NB4 (cell line): ENCODE measurements at regions not wholly inside any gene's neighbourhood (a gene's known extent, or its start where the extent isn't known, plus 50 kb on each side); places are given as distances from the start of the nearest gene placed in this dataset.

Source experiments
- POLR2A ChIP-seq: IDR thresholded peaks from 2 replicates; pipeline ENCODE4 v1.6.1; 2011; ENCODE audit warnings: mild to moderate bottlenecking; ENCODE audit not compliant: insufficient read length; ENCODE audit errors: extremely low read depth
- TF ChIP-seq, protein P1 (sequence below): IDR thresholded peaks from one replicate; pipeline ENCODE4 v1.5.1; 2012; ENCODE audit warnings: low read depth, low read length

DNA sequence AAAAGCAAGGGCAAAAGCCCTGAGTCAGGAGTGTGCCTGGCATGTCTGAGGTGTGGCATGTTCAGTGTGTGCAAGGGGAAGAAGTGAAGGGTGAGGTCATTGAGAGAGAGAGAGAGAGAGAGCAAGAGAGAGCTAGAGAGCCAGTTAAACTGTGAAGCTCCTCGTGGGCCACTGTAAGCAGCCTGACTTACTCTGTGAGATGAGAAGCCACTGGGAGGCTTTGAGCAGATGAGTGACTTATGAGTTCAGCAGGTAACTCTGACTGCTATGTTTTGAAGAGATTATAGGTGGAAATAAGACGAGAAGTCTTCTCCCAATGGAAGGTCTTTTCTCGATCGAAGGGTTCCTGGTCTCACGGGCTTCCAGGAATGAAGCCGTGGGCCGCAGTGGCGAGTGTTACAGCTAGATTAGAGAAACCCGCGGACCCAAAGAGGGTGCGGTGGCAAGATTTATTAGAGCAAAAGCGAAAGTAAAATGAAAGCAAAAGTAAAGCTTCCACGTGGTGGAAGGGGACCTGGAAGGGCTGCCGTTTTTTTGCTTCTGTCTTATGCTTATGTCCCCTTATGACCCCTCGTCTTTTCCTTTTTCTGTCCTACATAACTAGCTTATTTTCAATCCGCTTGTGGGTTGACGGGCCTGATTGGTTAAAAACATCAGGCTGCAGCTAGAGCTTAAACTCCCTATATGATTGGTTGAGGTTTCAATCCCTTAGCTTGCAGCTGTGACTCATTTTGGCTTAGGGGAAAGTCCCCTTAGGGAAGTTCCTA lies 323.1 kb upstream of the FAM78B start:
- TF ChIP-seq, protein P1, sequence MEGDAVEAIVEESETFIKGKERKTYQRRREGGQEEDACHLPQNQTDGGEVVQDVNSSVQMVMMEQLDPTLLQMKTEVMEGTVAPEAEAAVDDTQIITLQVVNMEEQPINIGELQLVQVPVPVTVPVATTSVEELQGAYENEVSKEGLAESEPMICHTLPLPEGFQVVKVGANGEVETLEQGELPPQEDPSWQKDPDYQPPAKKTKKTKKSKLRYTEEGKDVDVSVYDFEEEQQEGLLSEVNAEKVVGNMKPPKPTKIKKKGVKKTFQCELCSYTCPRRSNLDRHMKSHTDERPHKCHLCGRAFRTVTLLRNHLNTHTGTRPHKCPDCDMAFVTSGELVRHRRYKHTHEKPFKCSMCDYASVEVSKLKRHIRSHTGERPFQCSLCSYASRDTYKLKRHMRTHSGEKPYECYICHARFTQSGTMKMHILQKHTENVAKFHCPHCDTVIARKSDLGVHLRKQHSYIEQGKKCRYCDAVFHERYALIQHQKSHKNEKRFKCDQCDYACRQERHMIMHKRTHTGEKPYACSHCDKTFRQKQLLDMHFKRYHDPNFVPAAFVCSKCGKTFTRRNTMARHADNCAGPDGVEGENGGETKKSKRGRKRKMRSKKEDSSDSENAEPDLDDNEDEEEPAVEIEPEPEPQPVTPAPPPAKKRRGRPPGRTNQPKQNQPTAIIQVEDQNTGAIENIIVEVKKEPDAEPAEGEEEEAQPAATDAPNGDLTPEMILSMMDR: no peak
- no peak for TF ChIP-seq POLR2A
